ENCODE measurements at regions not wholly inside any gene's neighbourhood (a gene's known extent, or its start where the extent isn't known, plus 50 kb on each side); places are given as distances from the start of the nearest gene placed in this dataset.

DNA sequence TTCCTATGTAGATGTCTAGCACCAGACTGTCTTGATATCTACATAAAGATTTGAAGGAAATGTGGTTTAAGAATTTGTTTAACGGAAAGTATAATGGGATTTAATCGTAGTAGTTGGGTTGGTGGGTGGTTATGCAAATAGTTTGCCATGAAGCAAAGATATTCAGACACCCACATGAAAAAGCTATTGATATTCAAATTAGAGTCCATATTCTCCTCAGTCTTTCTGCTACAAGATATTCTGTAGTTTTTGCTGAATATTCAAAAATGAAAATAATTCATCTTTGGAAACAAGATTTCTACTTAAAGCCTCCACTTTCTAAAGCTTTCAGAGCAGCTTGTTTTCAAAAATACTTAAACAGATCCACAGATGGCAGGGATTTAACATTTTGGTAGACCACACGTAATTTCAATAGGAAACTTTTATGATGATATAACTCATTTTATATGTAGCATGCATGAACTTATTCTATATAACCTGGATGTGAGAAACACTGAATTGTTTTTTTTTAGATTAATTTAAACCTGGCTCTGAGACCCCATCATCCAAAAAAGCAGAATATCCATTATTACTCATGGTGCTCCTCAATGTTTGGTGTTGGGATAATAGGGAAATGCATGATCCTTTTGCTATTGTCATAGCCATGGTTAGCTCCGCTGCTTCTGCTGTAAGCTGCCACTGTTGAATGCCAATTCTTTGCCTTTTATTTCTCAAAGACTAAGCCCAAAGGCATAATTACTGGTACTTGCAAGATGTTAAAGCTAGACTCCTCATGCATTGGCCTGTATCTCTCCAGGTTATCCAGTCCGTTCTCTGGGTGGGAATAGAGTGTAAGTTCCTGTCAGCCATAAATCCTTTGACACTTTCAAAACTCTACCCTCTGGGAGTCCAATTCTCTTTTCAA lies 98.0 kb downstream of the GMNC start:
- DNase-seq (no peak), ATAC-seq (no peak)
- TF ChIP-seq, protein P1, sequence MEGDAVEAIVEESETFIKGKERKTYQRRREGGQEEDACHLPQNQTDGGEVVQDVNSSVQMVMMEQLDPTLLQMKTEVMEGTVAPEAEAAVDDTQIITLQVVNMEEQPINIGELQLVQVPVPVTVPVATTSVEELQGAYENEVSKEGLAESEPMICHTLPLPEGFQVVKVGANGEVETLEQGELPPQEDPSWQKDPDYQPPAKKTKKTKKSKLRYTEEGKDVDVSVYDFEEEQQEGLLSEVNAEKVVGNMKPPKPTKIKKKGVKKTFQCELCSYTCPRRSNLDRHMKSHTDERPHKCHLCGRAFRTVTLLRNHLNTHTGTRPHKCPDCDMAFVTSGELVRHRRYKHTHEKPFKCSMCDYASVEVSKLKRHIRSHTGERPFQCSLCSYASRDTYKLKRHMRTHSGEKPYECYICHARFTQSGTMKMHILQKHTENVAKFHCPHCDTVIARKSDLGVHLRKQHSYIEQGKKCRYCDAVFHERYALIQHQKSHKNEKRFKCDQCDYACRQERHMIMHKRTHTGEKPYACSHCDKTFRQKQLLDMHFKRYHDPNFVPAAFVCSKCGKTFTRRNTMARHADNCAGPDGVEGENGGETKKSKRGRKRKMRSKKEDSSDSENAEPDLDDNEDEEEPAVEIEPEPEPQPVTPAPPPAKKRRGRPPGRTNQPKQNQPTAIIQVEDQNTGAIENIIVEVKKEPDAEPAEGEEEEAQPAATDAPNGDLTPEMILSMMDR (IDR thresholded peaks at IDR 0.05) = no peak
- intact Hi-C loops (cut with DNase I) = loop anchor here in 1 of 2 donors (1.0 kb wide), 1 partner anchor 19 kb away; no protein-coding TSS in a partner anchor
- H3K4me1 ChIP-seq = no peaks in the 10 kb centered on the region
- no peaks in the 10 kb centered on the region for H3K27me3 ChIP-seq (ENCODE audit: insufficient read depth in 3 of 3, low read length in 2 of 3)
- no peaks in the 10 kb centered on the region for H3K9me3 ChIP-seq
- 79 to 83% (median 81%) methylated on average over 5 of the region's 5 CpGs for WGBS, 3 donors
- no peaks in the 10 kb centered on the region for H3K36me3 ChIP-seq (ENCODE audit: insufficient read depth in 1 of 2, low read depth in 1 of 2)
- H3K27ac ChIP-seq = no peak overlapping the region
- no peak overlapping the region for H3K4me3 ChIP-seq

DNA sequence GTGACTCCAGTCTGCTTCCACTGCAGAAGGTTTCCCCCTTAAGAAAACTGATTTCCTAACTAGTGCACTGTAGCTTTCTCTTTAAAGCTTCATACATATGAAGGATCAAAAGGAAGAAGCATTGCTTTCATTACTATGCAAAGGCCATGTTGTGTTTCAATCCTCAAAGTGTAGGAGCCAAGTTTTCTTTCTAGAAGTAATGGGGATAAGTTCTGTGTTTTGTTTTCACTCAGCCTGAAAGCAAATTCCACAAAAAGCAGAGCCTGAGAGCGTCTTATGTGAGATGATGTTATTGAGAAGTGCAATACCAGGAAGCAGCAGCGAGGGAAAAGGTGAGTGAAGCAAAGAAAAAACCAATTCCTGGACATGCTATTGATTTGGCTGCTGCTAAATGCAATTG lies 99.7 kb downstream of the GMNC start:
- DNase-seq (no peak), ATAC-seq (no peak)
- intact Hi-C loops (cut with DNase I) = no loop called here
- Histone ChIP-seq H3K9me3 (no peaks in the 10 kb centered on the region), H3K4me3 (no peak overlapping the region), H3K4me1 (no peaks in the 10 kb centered on the region), H3K27me3 (ENCODE audit: insufficient read depth in 3 of 3, low read length in 2 of 3) (no peaks in the 10 kb centered on the region), H3K27ac (no peak overlapping the region), H3K36me3 (ENCODE audit: insufficient read depth in 1 of 2, low read depth in 1 of 2) (no peaks in the 10 kb centered on the region)
- TF ChIP-seq, protein P1 (IDR thresholded peaks at IDR 0.05) = no peak
- WGBS, 3 donors = 74 to 86% (median 85%) methylated on average over 2 of the region's 2 CpGs

DNA sequence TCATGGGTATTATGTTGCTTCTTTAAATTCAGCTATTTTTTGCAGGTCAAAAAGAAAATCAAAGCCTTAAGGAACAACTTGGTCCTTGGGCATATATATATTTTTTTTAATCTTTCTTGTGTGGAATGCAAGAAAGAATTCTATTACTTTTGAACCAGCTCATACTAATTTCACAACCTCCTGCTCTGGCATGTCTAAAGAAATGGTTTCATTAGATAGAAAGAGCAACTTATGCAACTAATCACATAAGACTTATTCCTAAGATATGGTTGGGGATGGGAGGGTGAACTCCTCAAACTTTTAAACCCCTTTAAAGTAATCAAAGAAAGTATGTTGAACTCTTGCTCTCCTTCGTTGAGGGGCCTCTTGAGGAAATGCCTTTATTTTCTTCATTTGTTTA lies 114.9 kb downstream of the GMNC start:
- Histone ChIP-seq H3K4me1 (no peaks in the 10 kb centered on the region), H3K27ac (no peak overlapping the region), H3K4me3 (no peak overlapping the region), H3K36me3 (ENCODE audit: insufficient read depth in 1 of 2, low read depth in 1 of 2) (no peaks in the 10 kb centered on the region), H3K27me3 (ENCODE audit: insufficient read depth in 3 of 3, low read length in 2 of 3) (no peaks in the 10 kb centered on the region), H3K9me3 (no peaks in the 10 kb centered on the region)
- ATAC-seq (no peak), DNase-seq (no peak)
- WGBS, 3 donors = 20 to 33% (median 33%) methylated on average over 1 of the region's 1 CpG
- intact Hi-C loops (cut with DNase I) = no loop called here
- TF ChIP-seq, protein P1 (IDR thresholded peaks at IDR 0.05) = no peak

DNA sequence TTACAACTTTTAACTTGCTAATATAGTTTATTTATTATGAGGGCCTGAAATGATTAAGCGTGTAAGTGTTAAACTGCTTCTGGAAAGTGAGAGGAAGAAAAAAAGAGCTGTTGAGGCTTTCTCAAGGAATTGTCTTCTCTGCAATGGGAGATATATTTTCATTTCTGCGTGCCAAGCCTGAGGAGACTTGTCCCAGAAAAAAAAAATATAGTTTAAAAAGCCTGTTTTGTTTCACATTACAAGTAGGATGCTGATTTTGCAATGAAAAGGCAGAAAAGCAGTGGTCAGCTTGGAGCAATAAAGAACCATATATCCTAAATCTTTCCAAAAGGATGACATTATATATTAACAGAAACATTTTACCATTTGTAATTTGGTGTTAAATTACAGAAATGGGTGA lies 115.5 kb downstream of the GMNC start:
- H3K27ac ChIP-seq = no peak overlapping the region
- intact Hi-C loops (cut with DNase I) = no loop called here

More for the DNA sequence above, 115.5 kb downstream of the GMNC start:
- DNase-seq (no peak), ATAC-seq (no peak)
- no peak overlapping the region for H3K4me3 ChIP-seq
- no peaks in the 10 kb centered on the region for H3K36me3 ChIP-seq (ENCODE audit: insufficient read depth in 1 of 2, low read depth in 1 of 2)
- no peaks in the 10 kb centered on the region for H3K9me3 ChIP-seq
- no peaks in the 10 kb centered on the region for H3K4me1 ChIP-seq
- TF ChIP-seq, protein P1 (IDR thresholded peaks at IDR 0.05) = no peak
- H3K27me3 ChIP-seq (ENCODE audit: insufficient read depth in 3 of 3, low read length in 2 of 3) = no peaks in the 10 kb centered on the region
- 37 to 43% (median 41%) methylated on average over 2 of the region's 2 CpGs for WGBS, 3 donors
